ENCODE measurements at regions not wholly inside any gene's neighbourhood (a gene's known extent, or its start where the extent isn't known, plus 50 kb on each side); places are given as distances from the start of the nearest gene placed in this dataset.

DNA sequence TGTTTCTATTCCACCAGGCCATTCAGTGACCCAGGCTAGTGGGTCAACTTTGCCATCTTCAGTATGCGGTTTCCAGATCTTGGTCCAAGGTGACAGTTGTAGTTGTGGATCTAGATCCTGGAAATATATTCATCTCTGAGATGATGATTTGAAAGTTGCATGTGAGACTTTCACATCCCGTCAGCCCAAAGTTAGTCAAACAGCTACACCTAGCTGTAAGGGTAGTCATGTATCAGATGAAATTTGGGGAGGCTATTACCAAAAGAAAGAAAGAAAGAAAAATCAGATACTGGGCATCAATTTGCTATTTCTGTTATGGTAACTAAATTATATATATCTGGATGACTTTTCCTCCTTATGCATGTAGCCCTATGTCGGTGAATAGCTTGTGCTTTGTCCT lies 259.4 kb upstream of the ARX start:
- intact Hi-C loops (cut with DNase I) = no loop called here
- ATAC-seq (no peak), DNase-seq (ENCODE audit: low spot score) (no peak)

DNA sequence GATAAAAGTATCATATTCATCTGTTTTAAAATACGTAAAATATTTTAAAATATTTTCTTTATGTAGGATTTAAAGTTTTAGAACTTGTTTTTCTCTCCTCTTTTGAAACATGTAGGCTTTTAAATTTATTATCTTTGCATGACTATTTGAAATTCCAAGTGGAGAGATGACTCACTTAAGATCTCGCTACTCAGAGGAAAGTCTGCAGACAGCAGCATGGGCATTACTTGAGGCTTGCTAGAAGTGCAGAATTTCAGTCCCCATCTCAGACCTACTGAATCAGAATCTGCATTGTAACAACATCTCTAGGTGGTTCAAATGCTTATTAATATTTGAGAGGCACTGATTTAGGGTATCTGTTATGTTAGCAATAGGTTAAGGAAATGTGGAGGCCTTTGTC lies 225.7 kb upstream of the ARX start:
- ATAC-seq = no peak
- no peak for DNase-seq (ENCODE audit: low spot score)
- intact Hi-C loops (cut with DNase I) = no loop called here

DNA sequence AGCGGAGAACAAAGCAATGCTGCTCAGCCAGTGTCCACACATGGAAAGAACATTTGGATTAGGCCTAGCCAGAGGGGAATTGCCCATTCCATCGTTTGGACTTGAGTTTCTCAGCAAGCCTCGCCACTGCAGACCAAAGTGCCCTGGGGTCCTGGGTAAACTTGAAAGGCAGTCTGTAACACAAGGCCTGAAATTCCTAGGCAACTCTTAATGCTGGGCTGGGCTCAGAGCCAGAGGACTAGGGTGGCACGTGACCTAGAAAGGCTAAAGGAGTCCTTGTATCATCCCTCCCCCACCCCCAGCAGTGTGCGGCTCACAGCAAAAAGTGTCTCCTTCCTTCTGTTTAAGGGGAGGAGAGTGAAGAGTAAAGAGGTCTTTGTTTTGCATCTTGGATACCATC lies 210.4 kb upstream of the ARX start:
- intact Hi-C loops (cut with DNase I) = no loop called here
- ATAC-seq (no peak), DNase-seq (ENCODE audit: low spot score) (no peak)

DNA sequence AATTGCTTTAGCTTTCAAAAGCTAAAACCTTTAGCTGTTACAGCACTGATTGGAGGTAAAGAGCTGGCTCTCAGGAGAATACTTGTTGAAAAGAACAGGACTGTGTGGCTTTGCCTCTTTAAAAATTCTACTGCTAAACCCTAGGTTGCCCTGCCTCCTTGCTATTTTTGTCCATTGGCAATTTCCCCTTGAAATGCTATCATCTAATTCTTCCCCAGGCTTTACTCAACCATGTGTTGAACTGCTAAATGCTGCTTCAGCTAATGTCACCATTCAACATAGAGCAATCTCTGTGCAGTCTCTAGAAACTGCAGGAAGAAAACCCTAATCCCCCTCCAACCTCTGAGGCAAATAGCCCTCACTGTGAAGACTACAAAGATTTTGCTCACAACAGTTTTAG lies 203.7 kb upstream of the ARX start:
- intact Hi-C loops (cut with DNase I) = no loop called here
- ATAC-seq = no peak
- no peak for DNase-seq (ENCODE audit: low spot score)

DNA sequence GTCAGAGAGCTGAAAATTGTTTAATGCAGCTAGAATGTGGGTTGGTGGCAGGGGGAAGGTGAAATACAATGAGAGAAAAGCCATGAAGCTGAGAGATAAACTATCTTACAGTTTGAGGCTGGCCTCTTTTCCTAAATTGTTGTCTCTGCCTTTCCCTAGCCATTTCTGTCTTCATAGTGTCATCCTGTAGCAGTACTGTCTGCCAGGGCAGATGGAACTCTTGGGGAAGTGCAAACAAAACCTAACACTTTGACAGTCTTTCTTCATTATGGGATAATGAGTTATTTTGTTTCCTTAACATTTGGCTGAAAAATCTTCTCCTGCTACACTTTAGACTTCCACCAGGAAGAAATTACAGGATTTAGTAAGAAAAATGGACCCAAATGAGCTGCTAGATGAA lies 197.8 kb upstream of the ARX start:
- intact Hi-C loops (cut with DNase I) = no loop called here
- DNase-seq (ENCODE audit: low spot score) = no peak
- no peak for ATAC-seq

DNA sequence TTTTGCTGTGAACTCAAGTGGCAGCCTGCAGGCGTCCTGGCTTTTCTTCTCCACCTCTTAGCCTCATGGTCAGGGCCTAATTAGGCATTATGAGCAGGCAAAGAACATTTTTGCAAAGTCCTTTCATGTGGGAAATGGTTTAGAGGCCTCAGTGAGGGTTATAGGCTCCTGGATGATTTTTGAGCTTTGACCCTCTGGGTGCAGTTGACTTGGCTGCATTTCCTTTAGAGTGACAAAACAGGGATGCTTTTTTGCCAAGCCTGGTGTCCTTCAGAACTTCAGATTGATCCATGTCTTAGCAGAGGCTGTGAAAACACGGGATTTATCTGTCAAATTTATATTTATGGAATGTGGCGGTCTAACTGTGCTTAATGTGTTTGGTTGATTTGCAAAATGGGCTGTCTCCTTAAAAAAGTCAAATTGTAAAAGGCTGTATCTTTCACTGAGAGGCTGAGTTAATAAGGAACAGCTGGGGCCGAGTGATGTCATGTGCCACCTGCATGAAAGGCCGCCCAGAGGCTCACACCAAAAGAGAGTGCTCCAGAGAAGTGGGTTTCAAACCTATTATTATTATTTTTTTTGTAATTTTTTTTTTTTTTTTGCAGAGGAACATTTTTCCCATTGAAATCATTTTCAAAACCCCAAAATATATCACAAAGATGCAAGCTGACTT lies 192.2 kb upstream of the ARX start:
- intact Hi-C loops (cut with DNase I) = no loop called here
- DNase-seq (ENCODE audit: low spot score) (no peak), ATAC-seq (no peak)

DNA sequence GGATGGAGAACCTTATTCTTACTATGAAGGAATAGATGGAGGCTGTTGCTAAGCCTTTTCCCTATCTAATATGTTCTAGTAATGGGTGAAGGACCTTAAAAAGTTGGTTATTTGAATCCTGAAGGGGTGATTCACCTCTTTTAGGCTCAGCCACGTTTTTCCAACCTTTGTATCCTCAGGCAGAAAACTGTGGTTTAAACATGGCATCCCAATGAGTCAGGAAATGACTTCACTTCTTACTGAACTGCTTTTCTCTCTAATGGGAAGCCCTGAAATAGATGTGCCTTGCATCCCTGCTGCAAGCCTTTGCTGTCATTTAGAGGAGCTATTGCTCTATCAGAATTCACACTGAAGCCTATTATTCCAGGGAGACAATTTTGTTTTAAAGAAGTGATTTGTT lies 191.0 kb upstream of the ARX start:
- DNase-seq (ENCODE audit: low spot score) = no peak
- intact Hi-C loops (cut with DNase I) = no loop called here
- no peak for ATAC-seq

DNA sequence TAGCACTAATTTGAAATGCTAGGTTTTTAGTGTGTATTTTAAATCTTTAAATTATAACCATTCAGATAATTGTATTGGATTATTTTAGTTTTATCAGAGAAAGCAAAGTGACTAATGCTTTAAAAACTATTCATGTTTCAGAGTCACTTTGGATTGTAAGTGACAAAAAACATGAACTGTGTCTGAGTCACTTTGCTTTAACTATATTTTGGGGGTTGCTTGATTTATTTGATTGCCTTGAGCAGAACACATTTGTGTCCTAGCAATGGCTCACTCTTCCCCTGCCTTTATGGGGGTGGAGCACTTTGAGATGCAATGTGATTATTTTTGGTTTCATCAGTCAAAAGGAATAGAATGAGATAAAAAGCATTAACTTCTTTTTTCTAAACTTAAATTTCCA lies 188.4 kb upstream of the ARX start:
- ATAC-seq = no peak
- no peak for DNase-seq (ENCODE audit: low spot score)
- intact Hi-C loops (cut with DNase I) = no loop called here

DNA sequence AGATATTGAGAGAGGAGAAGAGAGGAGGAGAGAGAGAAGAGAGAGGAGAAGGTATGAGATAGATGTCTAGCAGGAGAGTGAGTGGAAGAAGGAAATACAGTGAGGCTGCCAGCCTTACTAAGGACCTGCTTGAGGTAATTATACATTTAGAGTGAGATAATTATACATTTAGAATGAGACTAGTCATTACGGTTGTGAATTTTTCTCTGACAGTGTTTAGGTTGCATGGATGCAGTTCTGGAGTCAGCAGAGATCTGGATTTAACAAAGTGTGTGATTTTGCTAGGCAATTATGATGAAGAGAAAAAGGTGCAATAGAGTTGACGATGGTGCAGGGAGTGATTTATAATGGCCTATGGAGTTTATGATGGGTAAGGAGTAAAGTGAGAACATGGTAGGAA lies 187.1 kb upstream of the ARX start:
- ATAC-seq = no peak
- DNase-seq (ENCODE audit: low spot score) = no peak
- intact Hi-C loops (cut with DNase I) = no loop called here

DNA sequence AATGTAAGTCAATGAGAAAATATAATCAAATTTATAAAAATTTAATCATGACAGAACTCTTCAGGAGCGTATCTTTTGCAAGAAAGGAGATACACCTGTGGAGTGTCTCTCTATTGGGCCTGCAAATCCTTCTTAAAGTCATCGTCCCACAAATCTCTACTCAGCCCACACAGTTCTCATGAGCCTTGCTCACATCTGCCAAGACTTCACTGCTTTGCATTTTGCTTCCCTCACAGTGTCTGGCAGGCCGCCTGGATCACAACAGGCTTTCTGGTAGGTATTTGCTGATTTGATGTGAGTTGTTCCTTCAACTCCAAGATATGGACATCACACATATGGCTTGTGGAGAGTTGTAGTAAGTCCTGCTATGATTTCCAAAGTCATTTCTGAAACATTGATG lies 183.1 kb upstream of the ARX start:
- ATAC-seq = no peak
- intact Hi-C loops (cut with DNase I) = no loop called here
- DNase-seq (ENCODE audit: low spot score) = no peak

DNA sequence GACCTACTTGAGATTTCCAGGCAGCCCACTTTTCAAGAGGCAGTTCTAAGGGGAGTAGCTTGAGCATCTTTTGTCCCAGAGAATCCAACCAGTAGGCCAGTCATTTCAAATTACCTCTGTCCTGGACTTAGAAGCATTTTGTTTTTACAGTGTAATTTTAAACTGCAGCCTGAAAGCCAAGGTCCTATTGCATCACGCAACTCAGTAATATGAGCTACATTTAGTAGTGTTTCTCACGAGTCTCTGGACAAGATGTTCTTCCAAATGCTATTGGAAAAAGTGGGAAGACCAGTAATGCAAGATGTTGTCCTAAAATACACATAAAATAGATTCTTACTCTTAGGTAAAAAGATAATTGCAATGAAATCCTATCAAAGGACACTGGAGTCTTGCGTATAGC lies 182.5 kb upstream of the ARX start:
- intact Hi-C loops (cut with DNase I) = no loop called here
- ATAC-seq (peak; percentile 65), DNase-seq (ENCODE audit: low spot score) (no peak)

DNA sequence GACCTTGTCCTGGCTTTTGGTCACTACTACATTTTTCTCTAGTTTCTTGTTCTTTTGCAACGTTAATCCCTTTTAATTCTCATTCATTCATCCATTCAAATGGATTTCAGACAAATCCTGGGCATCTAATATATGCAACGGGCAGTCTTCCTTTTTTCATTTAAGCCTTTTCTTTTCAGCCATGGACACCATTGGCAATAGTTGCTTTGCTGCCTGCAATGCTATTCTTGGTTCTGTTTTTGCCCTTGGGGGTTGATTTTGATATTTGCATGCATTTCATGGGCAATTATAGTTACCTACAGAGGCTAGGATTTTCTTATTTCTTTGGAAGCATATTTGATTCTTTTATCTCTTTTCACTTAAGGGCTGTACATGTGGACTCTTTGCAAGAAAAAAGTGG lies 180.5 kb upstream of the ARX start:
- DNase-seq (ENCODE audit: low spot score) (no peak), ATAC-seq (no peak)
- intact Hi-C loops (cut with DNase I) = no loop called here

DNA sequence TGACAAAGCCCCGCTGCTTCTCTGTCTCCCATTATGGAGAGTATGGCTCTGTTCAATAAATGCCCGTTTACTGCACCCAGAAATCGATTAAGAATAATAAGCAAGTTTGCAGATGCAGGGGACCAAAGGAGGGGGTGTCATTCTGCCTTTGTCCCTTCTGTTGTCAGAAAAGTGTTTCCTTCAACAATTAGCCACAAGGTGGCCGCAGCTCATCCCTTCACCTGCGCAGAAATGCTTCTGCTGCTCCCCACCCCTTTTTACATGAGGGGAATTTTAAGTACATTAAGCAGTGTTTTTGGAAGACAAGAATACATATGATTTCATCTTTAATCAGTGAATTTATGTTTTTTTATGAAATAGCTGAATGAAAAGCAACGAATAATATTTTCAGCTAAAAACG lies 175.6 kb upstream of the ARX start:
- ATAC-seq = no peak

DNA sequence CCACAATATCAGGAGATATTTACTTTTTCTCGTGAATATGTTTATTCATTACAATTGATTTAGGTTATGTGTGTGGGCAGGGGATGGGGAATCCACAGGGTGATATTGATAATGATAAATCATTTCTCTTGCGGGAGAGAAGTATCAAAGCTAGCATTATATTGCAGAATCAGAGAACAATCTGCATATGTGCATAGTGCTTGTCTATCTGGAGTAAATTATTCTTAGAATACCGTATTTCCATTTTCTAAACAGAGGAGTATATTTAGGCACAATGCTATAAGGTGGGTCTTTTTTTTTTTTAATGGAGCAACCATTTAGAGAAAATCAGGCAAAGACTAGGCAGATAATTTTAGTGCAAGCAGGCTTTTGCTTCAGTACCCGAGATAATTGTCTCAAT lies 166.0 kb upstream of the ARX start:
- DNase-seq (ENCODE audit: low spot score) = no peak
- no peak for ATAC-seq
- intact Hi-C loops (cut with DNase I) = no loop called here

More for the DNA sequence above, 175.6 kb upstream of the ARX start:
- intact Hi-C loops (cut with DNase I) = no loop called here
- no peak for DNase-seq (ENCODE audit: low spot score)

DNA sequence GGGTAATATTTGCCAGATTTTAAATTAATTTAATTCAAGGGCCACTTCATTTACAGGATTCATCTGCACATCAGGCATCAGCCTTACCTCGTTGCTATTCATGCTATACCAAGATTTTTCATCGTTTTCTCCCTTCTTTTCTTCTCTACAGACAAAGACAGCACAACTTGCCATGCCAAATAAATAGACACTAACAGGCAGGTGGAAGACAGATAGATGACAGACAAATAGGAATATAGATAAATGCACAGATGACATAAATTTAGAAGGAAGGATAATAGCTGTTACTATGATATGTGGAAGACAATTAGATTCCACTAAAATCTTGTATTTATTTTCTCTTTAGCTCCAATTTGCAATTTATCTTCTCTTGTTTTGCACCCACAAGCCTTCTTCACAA lies 164.5 kb upstream of the ARX start:
- intact Hi-C loops (cut with DNase I) = no loop called here
- ATAC-seq (no peak), DNase-seq (ENCODE audit: low spot score) (no peak)

DNA sequence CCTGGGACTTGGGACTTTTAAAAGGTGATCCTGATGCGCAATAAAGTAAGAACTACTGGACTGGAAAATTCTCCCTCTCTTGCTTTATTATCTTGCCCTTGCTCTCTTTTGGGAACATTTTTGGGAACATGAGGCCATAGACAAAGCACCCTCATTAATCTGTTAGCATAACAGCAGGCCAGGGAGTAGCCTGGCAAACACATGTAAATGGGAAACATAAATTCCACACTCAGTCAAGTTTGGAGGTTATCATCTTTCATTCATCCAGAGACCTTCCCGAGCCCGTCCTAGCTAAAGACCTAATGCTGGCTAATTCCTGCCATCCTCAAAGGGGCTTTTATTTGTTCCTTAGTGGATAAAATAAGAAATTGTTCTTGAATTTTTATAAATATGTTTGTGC lies 162.8 kb upstream of the ARX start:
- intact Hi-C loops (cut with DNase I) = no loop called here
- no peak for ATAC-seq
- no peak for DNase-seq (ENCODE audit: low spot score)

DNA sequence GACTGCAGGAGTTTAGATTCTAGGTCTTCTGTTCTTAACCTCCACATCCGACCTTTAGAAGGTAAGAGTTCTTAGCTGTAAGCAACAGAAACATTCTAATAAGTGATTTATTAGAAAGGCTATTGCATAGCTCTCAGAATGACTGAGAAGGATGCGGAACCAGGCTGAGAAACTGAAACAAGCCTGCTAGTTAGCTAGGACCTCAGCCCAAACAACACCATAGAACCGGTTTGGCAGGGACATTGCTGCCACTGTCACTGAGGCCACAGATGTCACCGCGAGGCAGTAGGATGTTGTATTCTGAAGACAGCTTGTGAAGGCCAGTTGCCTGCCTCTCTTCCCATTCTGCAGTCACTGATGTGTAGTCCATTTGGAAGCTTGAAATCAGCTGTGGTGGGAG lies 160.0 kb upstream of the ARX start:
- DNase-seq (ENCODE audit: low spot score) (no peak), ATAC-seq (no peak)
- intact Hi-C loops (cut with DNase I) = no loop called here

DNA sequence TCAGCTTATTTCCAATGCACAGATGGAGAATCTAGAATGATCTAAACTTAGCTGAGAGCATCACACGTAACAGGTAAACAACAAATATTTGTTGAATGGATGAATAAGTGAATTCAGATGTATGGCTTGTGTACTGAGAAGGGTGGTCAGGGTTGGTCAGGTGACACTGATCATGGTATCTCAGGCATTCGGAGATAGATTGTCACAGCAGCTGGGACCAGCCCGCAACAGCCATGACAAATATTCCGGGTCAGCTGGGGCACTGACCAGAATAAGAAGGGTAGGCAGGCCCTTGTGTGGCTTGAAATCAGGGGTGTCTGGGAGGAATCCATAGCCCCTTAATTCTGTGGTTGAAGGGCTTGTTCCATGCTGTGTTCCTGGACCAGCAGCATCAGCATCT lies 159.4 kb upstream of the ARX start:
- intact Hi-C loops (cut with DNase I) = no loop called here

DNA sequence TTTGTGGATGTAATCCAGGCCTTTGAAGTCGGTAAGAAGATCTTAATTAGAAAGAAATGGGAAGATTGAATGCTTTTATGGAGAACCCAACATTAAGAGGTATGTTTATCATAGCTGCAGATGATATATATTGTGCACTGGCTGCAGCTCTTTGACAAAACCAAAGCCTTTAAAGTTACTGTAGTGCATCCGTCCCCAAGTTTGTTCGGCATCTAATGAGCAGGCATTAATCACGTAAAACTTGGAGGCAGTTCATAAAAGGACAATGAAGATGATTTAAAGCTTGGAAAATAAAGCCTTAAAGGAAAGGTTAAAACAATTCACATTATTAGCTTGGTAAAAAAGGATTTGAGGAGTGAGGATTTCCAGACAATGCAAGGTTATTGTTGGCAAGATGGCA lies 150.8 kb upstream of the ARX start:
- no peak for DNase-seq (ENCODE audit: low spot score)
- ATAC-seq = no peak
- intact Hi-C loops (cut with DNase I) = no loop called here

More for the DNA sequence above, 159.4 kb upstream of the ARX start:
- ATAC-seq = no peak
- no peak for DNase-seq (ENCODE audit: low spot score)

DNA sequence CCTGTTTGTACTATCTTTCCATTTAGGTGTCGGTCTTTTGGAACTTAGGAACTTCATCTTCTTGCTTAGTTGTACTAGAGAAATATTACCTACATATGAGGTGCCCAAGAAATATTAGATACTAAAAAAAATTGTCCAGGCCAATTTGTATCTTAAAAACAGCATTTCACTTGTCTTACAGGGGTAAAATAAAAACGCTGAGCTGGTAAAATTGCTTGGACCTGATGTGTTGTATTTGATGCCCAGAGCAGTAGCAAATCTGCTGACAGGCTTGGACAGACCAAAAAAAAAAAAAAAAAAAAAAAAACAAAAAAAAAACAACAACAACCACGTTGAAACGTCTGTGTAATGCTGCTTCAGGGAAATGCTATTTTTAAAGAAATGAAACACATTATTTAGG lies 150.4 kb upstream of the ARX start:
- DNase-seq (ENCODE audit: low spot score) = no peak
- no peak for ATAC-seq
- intact Hi-C loops (cut with DNase I) = no loop called here

DNA sequence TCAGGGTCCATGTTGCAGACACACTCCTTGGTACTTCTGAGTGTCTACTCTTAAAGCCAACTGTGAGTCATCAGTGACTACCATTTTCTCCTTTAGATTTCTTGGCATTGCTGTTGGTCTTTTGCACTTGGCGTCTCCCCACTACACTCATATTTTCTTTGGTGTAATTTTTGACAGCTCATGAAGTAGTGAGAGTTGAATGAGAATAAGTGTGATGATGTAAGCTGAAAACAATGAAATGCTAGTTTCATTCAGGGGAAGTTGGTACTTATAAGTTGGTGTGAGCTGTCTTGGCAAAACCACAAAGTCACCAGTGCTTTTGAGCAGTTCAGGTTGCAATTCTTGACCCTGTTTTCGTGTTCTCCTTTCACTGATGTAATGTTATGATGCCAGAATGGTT lies 142.9 kb upstream of the ARX start:
- DNase-seq (ENCODE audit: low spot score) = no peak
- ATAC-seq = no peak
- intact Hi-C loops (cut with DNase I) = no loop called here

DNA sequence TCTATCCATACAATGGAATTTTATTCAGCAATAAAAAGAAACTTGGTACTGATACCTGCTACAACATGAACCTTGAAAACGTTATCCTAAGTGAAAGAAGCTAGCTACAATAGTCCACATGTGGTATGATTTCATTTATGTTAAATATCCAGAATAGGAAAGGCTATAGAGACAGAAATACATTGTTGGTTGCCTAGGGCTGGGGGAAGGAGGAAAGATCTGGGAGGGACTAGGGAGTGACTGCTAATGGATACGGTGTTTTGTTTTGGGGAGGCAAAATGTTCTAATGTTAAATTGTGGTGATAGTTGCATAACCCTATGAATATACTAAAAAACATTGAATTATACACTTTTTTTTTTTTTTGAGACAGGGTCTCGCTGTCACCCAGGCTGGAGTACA lies 141.1 kb upstream of the ARX start:
- no peak for ATAC-seq
- no peak for DNase-seq (ENCODE audit: low spot score)
- intact Hi-C loops (cut with DNase I) = no loop called here

Measured in sciatic nerve (tissue), 2 donors.